ENCODE measurements at regions not wholly inside any gene's neighbourhood (a gene's known extent, or its start where the extent isn't known, plus 50 kb on each side); places are given as distances from the start of the nearest gene placed in this dataset.
"Not testable (repeated sequence)": the region's sequence is repeated elsewhere in the genome, so short reads cannot be mapped to it uniquely, and the experiment has no call there.

- ChIA-PET POLR2A (no interaction called here), CTCF (no interaction called here)
- H3K4me2 ChIP-seq, result no peak overlapping the region
- DNase-seq (ENCODE audit: low read depth in 1 of 2, low spot score in 1 of 2), result no peak
- H3K9me3 ChIP-seq, result peaks cover 3% of the 10 kb centered on the region; the same call in 1 of the 3 replicates
- no peak for ATAC-seq
- H3K4me1 ChIP-seq, result no peaks in the 10 kb centered on the region
- no peak overlapping the region for H3K4me3 ChIP-seq
- WGBS (ENCODE audit: missing lambda C conversion rate), result 16% methylated on average over 2 of the region's 2 CpGs
- no peak overlapping the region for H3K27ac ChIP-seq
- TF ChIP-seq HOXA7 (CRISPR knock-in tag; IDR thresholded peaks at IDR 0.05) (no peak), CHD2 (IDR thresholded peaks at IDR 0.05; ENCODE audit: low read length, partially characterized antibody) (no peak)
- FAIRE-seq, result no peak
Observed at GRCh38 chr10:106347547-106347946, 817.0 kb downstream of the SORCS1 start.

- H3K4me3 ChIP-seq; CTCF ChIA-PET; FAIRE-seq; H3K9me3 ChIP-seq; ATAC-seq; H3K27ac ChIP-seq; H3K4me2 ChIP-seq; POLR2A ChIA-PET; DNase-seq (ENCODE audit: low read depth in 1 of 2, low spot score in 1 of 2); H3K4me1 ChIP-seq: not testable (repeated sequence)
- WGBS (ENCODE audit: missing lambda C conversion rate), result 21% methylated on average over 7 of the region's 10 CpGs
Observed at GRCh38 chr10:106343539-106343938, 821.0 kb downstream of the SORCS1 start.

DNA sequence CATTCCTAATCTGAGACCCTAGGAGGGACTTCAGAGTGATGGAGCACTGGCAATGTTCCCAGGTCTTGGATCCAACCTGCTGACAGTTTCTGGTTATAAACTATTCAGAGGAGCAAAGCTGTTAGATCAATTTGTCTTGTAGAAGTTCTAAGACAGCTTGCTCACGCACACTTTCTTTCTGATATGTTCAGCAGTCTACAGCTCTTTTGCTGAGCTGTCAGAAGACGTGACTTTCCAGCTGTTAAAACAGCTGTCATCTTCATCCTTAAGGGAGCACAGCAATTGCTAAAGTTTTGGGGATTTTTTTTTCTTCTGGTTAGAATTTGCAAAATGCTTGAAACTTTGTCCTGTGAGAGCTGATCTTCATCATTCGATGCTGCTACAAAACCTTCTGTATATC lies 823.1 kb downstream of the SORCS1 start:
- H3K4me3 ChIP-seq, result no peak overlapping the region
- ChIA-PET CTCF (no interaction called here), POLR2A (no interaction called here)
- 0% methylated on average over 3 of the region's 3 CpGs for WGBS (ENCODE audit: missing lambda C conversion rate)
- ATAC-seq, result no peak
- no peaks in the 10 kb centered on the region for H3K4me1 ChIP-seq
- no peak overlapping the region for H3K4me2 ChIP-seq
- H3K9me3 ChIP-seq, result no peaks in the 10 kb centered on the region
- no peak for DNase-seq (ENCODE audit: low read depth in 1 of 2, low spot score in 1 of 2)
- TF ChIP-seq SREBF2 (IDR thresholded peaks at IDR 0.05) (no peak), FOSB (CRISPR knock-in tag; IDR thresholded peaks at IDR 0.05) (no peak), CBX8 (IDR thresholded peaks at IDR 0.05) (no peak), RARB (CRISPR knock-in tag; IDR thresholded peaks at IDR 0.05) (no peak), EHF (CRISPR knock-in tag; IDR thresholded peaks at IDR 0.05) (no peak), RFX5 (IDR thresholded peaks at IDR 0.05) (no peak), GATA3 (IDR thresholded peaks at IDR 0.05; ENCODE audit: borderline replicate concordance) (no peak), ZFP36 (IDR thresholded peaks at IDR 0.05; ENCODE audit: borderline replicate concordance, partially characterized antibody) (no peak), ZSCAN20 (CRISPR knock-in tag; IDR thresholded peaks at IDR 0.05) (no peak), TFCP2L1 (CRISPR knock-in tag; IDR thresholded peaks at IDR 0.05) (no peak), PBX3 (IDR thresholded peaks at IDR 0.05) (no peak), JUN (IDR thresholded peaks at IDR 0.05) (no peak), HES2 (IDR thresholded peaks at IDR 0.05) (no peak), NR3C1 (IDR thresholded peaks at IDR 0.05) (no peak)
- TF ChIP-seq, protein P1, sequence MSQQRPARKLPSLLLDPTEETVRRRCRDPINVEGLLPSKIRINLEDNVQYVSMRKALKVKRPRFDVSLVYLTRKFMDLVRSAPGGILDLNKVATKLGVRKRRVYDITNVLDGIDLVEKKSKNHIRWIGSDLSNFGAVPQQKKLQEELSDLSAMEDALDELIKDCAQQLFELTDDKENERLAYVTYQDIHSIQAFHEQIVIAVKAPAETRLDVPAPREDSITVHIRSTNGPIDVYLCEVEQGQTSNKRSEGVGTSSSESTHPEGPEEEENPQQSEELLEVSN (IDR thresholded peaks at IDR 0.05; ENCODE audit: borderline replicate concordance, low read depth), result no peak
- TF ChIP-seq, protein P2, sequence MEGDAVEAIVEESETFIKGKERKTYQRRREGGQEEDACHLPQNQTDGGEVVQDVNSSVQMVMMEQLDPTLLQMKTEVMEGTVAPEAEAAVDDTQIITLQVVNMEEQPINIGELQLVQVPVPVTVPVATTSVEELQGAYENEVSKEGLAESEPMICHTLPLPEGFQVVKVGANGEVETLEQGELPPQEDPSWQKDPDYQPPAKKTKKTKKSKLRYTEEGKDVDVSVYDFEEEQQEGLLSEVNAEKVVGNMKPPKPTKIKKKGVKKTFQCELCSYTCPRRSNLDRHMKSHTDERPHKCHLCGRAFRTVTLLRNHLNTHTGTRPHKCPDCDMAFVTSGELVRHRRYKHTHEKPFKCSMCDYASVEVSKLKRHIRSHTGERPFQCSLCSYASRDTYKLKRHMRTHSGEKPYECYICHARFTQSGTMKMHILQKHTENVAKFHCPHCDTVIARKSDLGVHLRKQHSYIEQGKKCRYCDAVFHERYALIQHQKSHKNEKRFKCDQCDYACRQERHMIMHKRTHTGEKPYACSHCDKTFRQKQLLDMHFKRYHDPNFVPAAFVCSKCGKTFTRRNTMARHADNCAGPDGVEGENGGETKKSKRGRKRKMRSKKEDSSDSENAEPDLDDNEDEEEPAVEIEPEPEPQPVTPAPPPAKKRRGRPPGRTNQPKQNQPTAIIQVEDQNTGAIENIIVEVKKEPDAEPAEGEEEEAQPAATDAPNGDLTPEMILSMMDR (IDR thresholded peaks at IDR 0.05), result no peak
- TF ChIP-seq, protein P3, sequence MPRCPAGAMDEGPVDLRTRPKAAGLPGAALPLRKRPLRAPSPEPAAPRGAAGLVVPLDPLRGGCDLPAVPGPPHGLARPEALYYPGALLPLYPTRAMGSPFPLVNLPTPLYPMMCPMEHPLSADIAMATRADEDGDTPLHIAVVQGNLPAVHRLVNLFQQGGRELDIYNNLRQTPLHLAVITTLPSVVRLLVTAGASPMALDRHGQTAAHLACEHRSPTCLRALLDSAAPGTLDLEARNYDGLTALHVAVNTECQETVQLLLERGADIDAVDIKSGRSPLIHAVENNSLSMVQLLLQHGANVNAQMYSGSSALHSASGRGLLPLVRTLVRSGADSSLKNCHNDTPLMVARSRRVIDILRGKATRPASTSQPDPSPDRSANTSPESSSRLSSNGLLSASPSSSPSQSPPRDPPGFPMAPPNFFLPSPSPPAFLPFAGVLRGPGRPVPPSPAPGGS (IDR thresholded peaks at IDR 0.05), result no peak
- TF ChIP-seq, protein P4, sequence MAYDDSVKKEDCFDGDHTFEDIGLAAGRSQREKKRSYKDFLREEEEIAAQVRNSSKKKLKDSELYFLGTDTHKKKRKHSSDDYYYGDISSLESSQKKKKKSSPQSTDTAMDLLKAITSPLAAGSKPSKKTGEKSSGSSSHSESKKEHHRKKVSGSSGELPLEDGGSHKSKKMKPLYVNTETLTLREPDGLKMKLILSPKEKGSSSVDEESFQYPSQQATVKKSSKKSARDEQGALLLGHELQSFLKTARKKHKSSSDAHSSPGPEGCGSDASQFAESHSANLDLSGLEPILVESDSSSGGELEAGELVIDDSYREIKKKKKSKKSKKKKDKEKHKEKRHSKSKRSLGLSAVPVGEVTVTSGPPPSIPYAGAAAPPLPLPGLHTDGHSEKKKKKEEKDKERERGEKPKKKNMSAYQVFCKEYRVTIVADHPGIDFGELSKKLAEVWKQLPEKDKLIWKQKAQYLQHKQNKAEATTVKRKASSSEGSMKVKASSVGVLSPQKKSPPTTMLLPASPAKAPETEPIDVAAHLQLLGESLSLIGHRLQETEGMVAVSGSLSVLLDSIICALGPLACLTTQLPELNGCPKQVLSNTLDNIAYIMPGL (CRISPR knock-in tag; IDR thresholded peaks at IDR 0.05; ENCODE audit: borderline replicate concordance), result no peak
- TF ChIP-seq, protein P5, sequence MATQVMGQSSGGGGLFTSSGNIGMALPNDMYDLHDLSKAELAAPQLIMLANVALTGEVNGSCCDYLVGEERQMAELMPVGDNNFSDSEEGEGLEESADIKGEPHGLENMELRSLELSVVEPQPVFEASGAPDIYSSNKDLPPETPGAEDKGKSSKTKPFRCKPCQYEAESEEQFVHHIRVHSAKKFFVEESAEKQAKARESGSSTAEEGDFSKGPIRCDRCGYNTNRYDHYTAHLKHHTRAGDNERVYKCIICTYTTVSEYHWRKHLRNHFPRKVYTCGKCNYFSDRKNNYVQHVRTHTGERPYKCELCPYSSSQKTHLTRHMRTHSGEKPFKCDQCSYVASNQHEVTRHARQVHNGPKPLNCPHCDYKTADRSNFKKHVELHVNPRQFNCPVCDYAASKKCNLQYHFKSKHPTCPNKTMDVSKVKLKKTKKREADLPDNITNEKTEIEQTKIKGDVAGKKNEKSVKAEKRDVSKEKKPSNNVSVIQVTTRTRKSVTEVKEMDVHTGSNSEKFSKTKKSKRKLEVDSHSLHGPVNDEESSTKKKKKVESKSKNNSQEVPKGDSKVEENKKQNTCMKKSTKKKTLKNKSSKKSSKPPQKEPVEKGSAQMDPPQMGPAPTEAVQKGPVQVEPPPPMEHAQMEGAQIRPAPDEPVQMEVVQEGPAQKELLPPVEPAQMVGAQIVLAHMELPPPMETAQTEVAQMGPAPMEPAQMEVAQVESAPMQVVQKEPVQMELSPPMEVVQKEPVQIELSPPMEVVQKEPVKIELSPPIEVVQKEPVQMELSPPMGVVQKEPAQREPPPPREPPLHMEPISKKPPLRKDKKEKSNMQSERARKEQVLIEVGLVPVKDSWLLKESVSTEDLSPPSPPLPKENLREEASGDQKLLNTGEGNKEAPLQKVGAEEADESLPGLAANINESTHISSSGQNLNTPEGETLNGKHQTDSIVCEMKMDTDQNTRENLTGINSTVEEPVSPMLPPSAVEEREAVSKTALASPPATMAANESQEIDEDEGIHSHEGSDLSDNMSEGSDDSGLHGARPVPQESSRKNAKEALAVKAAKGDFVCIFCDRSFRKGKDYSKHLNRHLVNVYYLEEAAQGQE (IDR thresholded peaks at IDR 0.05), result no peak
- H3K27ac ChIP-seq, result no peak overlapping the region
- FAIRE-seq, result no peak
